NCI-H1417 treated with DMSO at 0.1 percent for 48 hours (cell line): ENCODE measurements at regions not wholly inside any gene's neighbourhood (a gene's known extent, or its start where the extent isn't known, plus 50 kb on each side); places are given as distances from the start of the nearest gene placed in this dataset.

Experiments used
- DNase-seq: peaks from one replicate; lab custom pipeline; 2025; lab: John Stamatoyannopoulos, UW

- no peak for DNase-seq
These were observed 894.5 kb upstream of the POU3F3 start for GRCh38 chr2:103959174-103960128.

GRCh38 chr2:103960129-103960513, 893.8 kb upstream of the POU3F3 start:
- no peak for DNase-seq

- no peak for DNase-seq
These were observed 893.0 kb upstream of the POU3F3 start for GRCh38 chr2:103960951-103961350.

GRCh38 chr2:103961862-103962261, 892.1 kb upstream of the POU3F3 start:
- DNase-seq = no peak

- DNase-seq = no peak
These were observed 891.2 kb upstream of the POU3F3 start for GRCh38 chr2:103962670-103963069.

- DNase-seq = no peak
These were observed 890.7 kb upstream of the POU3F3 start for GRCh38 chr2:103963146-103963725.

GRCh38 chr2:103977241-103977640, 876.7 kb upstream of the POU3F3 start:
- DNase-seq = no peak

- DNase-seq = no peak
These were observed 876.2 kb upstream of the POU3F3 start for GRCh38 chr2:103977668-103978067.

- no peak for DNase-seq
These were observed 873.5 kb upstream of the POU3F3 start for GRCh38 chr2:103980401-103980800.

GRCh38 chr2:103982691-103983090, 871.2 kb upstream of the POU3F3 start:
- DNase-seq = no peak

GRCh38 chr2:103986001-103986400, 867.9 kb upstream of the POU3F3 start:
- DNase-seq = no peak

GRCh38 chr2:103991591-103991990, 862.3 kb upstream of the POU3F3 start:
- no peak for DNase-seq

- DNase-seq = no peak
These were observed 849.1 kb upstream of the POU3F3 start for GRCh38 chr2:104004821-104005220.

GRCh38 chr2:104016801-104017200, 837.1 kb upstream of the POU3F3 start:
- no peak for DNase-seq

- no peak for DNase-seq
These were observed 830.6 kb upstream of the POU3F3 start for GRCh38 chr2:104023306-104023705.

GRCh38 chr2:104023765-104024164, 830.1 kb upstream of the POU3F3 start:
- no peak for DNase-seq

GRCh38 chr2:104025295-104025694, 828.6 kb upstream of the POU3F3 start:
- no peak for DNase-seq

- no peak for DNase-seq
These were observed 827.2 kb upstream of the POU3F3 start for GRCh38 chr2:104026725-104027124.

GRCh38 chr2:104027321-104027720, 826.6 kb upstream of the POU3F3 start:
- DNase-seq = no peak

GRCh38 chr2:104028061-104028460, 825.9 kb upstream of the POU3F3 start:
- no peak for DNase-seq

GRCh38 chr2:104033399-104033798, 820.5 kb upstream of the POU3F3 start:
- DNase-seq = no peak

- DNase-seq = no peak
These were observed 813.1 kb upstream of the POU3F3 start for GRCh38 chr2:104040771-104041170.

GRCh38 chr2:104041351-104041750, 812.6 kb upstream of the POU3F3 start:
- no peak for DNase-seq

- DNase-seq = no peak
These were observed 810.1 kb upstream of the POU3F3 start for GRCh38 chr2:104043864-104044263.
